ENCODE measurements at regions not wholly inside any gene's neighbourhood (a gene's known extent, or its start where the extent isn't known, plus 50 kb on each side); places are given as distances from the start of the nearest gene placed in this dataset.

DNA sequence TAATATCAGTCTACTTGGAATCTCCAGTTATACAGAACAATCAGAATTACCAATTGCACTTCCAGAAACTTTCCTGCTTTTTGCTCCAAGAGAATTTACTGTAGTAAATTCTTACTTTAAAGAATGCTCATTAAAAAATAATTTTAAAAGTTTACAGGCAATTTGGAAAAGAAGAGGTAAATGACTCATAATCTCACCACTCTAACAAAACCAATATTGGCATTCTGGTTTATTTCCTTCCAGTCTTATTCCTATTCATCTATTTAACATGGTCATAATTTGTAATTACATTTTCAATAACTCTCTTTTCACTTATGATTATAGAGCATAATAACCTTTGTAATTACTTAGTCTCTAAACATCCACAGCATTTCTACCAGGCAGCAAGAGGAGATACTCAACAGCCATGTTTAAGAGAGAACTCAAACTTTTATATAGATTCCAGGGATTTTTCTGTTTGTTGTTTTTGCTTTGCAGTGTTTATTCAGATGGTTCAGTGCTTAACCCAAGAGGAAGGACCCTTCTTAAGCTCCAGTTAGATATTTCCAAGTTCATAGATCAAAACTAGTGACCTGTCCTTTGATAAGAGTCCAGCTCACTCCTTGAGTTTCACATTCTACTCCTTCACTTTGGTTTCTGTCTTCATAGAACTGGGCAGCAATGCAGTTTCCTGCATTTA, 464.7 kb downstream of the TXNL1 start:
- no peak overlapping the region for H3K4me3 ChIP-seq (ENCODE audit: low read depth, low read length)

DNA sequence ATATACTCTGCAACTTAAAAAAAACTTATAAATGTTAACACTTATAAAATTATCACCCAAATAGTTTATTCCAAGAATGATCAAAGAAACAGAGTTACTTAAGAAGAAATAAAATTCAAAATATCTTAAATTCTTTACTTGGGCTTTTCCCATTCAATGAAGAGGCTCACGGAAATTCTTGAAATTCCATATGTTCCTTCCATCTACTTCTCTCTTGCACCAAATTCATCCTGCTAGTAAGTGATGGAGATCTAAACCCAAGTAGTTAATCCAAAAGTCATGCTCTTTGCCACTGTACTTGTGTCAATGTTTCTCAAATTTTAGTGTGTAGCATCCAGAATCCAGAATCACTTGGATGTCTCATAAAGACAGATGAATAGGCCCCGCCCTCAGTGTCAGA, 465.9 kb downstream of the TXNL1 start:
- H3K27me3 ChIP-seq (ENCODE audit: control insufficient read depth, insufficient read depth, low read length) = no peaks in the 10 kb centered on the region
- H3K36me3 ChIP-seq (ENCODE audit: control insufficient read depth, insufficient read depth, low read length) = no peaks in the 10 kb centered on the region
- H3K9me3 ChIP-seq (ENCODE audit: control insufficient read depth, insufficient read depth, low read length) = no peaks in the 10 kb centered on the region
- H3K4me1 ChIP-seq (ENCODE audit: control insufficient read depth, insufficient read depth, low read length) = no peaks in the 10 kb centered on the region
- H3K9ac ChIP-seq (ENCODE audit: low read depth, low read length) = no peak overlapping the region
- H3K4me3 ChIP-seq (ENCODE audit: low read depth, low read length) = no peak overlapping the region

More for the DNA sequence above, 464.7 kb downstream of the TXNL1 start:
- no peaks in the 10 kb centered on the region for H3K4me1 ChIP-seq (ENCODE audit: control insufficient read depth, insufficient read depth, low read length)
- H3K27me3 ChIP-seq (ENCODE audit: control insufficient read depth, insufficient read depth, low read length) = no peaks in the 10 kb centered on the region
- H3K9ac ChIP-seq (ENCODE audit: low read depth, low read length) = no peak overlapping the region
- no peaks in the 10 kb centered on the region for H3K36me3 ChIP-seq (ENCODE audit: control insufficient read depth, insufficient read depth, low read length)
- H3K9me3 ChIP-seq (ENCODE audit: control insufficient read depth, insufficient read depth, low read length) = no peaks in the 10 kb centered on the region

DNA sequence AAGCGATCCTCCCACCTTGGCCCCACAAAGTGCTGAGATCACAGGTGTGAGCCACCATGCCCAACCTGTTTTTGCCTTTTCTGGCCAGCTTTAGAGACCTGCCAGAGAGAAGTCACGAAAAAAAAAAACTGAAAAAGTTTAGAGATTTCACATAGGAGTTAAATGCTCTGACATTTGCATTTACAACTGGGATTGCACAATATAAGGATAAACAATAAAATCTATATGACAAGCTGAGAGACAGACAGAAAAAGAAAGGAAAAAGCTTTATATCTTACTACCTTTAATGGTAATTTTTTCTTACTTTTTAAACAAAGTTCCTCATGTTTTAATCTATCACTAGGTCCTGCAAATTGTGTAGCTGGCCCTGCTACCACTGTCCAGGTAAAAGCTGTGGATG, 466.5 kb downstream of the TXNL1 start:
- Histone ChIP-seq H3K36me3 (ENCODE audit: control insufficient read depth, insufficient read depth, low read length) (no peaks in the 10 kb centered on the region), H3K4me3 (ENCODE audit: low read depth, low read length) (no peak overlapping the region), H3K9me3 (ENCODE audit: control insufficient read depth, insufficient read depth, low read length) (no peaks in the 10 kb centered on the region), H3K9ac (ENCODE audit: low read depth, low read length) (no peak overlapping the region), H3K4me1 (ENCODE audit: control insufficient read depth, insufficient read depth, low read length) (no peaks in the 10 kb centered on the region), H3K27me3 (ENCODE audit: control insufficient read depth, insufficient read depth, low read length) (no peaks in the 10 kb centered on the region)

DNA sequence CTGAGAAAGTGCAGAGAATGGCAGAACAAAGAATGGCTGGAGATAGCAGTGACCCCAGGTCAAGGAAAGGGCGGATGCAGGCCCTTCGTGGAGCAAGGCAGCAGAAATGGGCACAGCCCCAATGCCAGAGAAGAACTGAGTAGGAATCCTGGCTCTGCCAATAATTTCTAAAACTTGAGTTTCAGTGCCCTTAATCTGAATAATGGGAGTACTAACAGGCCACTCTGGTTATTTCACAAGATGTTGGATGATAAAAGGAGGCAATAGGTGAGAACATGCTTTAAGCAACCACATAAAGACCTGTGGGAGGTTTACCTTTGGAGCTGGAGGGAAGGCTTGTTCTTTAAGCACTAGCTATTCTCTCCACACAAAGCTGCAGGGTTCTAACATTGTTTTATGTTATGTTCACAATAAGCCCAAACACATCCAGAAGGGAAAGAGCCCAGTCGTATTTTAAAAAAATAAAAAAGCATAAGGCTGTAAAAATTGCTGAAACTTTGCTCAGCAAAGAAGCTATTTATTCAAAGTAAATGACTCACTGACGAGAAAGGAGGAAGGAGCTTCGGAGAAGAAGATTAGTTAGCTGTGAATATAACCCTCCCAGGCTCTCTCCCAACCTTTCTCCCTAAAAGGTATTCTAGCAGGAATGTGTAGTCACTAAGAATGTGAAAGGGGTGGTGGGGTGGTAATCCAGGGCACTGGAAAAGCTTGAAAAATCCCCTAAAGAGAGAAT, 470.2 kb downstream of the TXNL1 start:
- Histone ChIP-seq H3K4me3 (ENCODE audit: low read depth, low read length) (no peak overlapping the region), H3K9ac (ENCODE audit: low read depth, low read length) (no peak overlapping the region), H3K27me3 (ENCODE audit: control insufficient read depth, insufficient read depth, low read length) (no peaks in the 10 kb centered on the region), H3K9me3 (ENCODE audit: control insufficient read depth, insufficient read depth, low read length) (no peaks in the 10 kb centered on the region), H3K36me3 (ENCODE audit: control insufficient read depth, insufficient read depth, low read length) (no peaks in the 10 kb centered on the region), H3K4me1 (ENCODE audit: control insufficient read depth, insufficient read depth, low read length) (no peaks in the 10 kb centered on the region)

DNA sequence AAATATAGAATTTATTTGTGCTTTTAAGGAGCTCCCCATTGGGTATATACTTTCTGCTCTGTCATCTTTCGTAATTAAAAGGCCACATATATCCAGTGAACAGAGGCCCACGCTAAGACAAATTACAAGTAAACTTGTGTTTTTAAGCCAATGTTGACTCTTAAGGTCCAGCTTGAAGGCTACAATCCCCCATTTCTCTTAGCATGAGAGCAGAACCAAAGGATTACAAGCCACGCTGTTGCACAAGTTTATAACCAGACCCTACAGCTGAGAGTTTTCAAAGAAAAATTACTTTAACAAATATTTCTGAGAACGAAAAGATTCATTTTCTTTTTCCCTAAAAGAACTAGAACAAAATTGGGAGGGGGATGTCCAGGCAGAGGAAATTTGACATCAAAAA, 471.0 kb downstream of the TXNL1 start:
- Histone ChIP-seq H3K4me3 (ENCODE audit: low read depth, low read length) (no peak overlapping the region), H3K9me3 (ENCODE audit: control insufficient read depth, insufficient read depth, low read length) (no peaks in the 10 kb centered on the region), H3K4me1 (ENCODE audit: control insufficient read depth, insufficient read depth, low read length) (no peaks in the 10 kb centered on the region), H3K9ac (ENCODE audit: low read depth, low read length) (no peak overlapping the region), H3K36me3 (ENCODE audit: control insufficient read depth, insufficient read depth, low read length) (no peaks in the 10 kb centered on the region), H3K27me3 (ENCODE audit: control insufficient read depth, insufficient read depth, low read length) (no peaks in the 10 kb centered on the region)

GRCh38 chr18:56166914-56167313, 471.5 kb downstream of the TXNL1 start:
- Histone ChIP-seq H3K9me3 (ENCODE audit: control insufficient read depth, insufficient read depth, low read length) (no peaks in the 10 kb centered on the region), H3K27me3 (ENCODE audit: control insufficient read depth, insufficient read depth, low read length) (no peaks in the 10 kb centered on the region), H3K9ac (ENCODE audit: low read depth, low read length) (no peak overlapping the region), H3K36me3 (ENCODE audit: control insufficient read depth, insufficient read depth, low read length) (no peaks in the 10 kb centered on the region), H3K4me3 (ENCODE audit: low read depth, low read length) (no peak overlapping the region), H3K4me1 (ENCODE audit: control insufficient read depth, insufficient read depth, low read length) (no peaks in the 10 kb centered on the region)

DNA sequence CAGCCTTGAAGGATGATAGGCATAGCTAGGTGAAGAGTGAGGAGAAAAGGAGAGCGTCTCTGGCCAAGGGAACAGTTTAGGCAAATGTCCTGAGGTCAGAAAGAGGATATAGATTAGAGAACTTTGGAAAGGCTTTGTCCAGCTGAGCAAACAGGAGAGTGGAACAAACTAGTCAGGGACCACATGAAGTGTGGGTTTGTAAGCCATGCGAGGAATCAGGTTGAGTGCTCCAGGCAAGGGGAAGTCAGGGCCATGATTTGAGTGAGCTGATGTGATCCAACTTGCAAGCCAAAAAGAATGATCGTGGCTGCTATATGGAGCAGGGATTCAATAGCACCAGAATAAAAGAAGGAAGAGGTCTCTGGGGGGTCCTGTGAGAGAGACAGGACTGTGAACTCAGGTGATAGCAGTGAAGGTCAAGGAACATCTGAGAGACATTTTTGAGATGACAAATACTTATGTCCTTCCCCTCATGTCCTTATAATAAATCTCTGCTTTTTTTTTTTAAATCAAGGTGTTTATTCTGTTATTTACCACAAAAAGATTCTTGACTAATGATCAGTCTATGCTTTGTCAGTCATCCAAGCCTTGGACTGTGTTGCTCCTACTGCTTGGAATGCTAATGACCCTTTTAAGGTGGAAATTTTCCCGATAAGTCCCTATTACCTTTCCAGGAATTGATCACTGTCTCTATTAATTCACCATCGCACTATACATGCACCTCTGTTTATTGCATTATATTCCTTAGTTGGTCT, 472.6 kb downstream of the TXNL1 start:
- Histone ChIP-seq H3K9me3 (ENCODE audit: control insufficient read depth, insufficient read depth, low read length) (no peaks in the 10 kb centered on the region), H3K36me3 (ENCODE audit: control insufficient read depth, insufficient read depth, low read length) (no peaks in the 10 kb centered on the region), H3K27me3 (ENCODE audit: control insufficient read depth, insufficient read depth, low read length) (no peaks in the 10 kb centered on the region), H3K9ac (ENCODE audit: low read depth, low read length) (no peak overlapping the region), H3K4me1 (ENCODE audit: control insufficient read depth, insufficient read depth, low read length) (no peaks in the 10 kb centered on the region), H3K4me3 (ENCODE audit: low read depth, low read length) (no peak overlapping the region)

GRCh38 chr18:56162311-56163265, 475.8 kb downstream of the TXNL1 start:
- Histone ChIP-seq H3K9ac (ENCODE audit: low read depth, low read length) (no peak overlapping the region), H3K9me3 (ENCODE audit: control insufficient read depth, insufficient read depth, low read length) (no peaks in the 10 kb centered on the region), H3K36me3 (ENCODE audit: control insufficient read depth, insufficient read depth, low read length) (no peaks in the 10 kb centered on the region), H3K27me3 (ENCODE audit: control insufficient read depth, insufficient read depth, low read length) (no peaks in the 10 kb centered on the region), H3K4me3 (ENCODE audit: low read depth, low read length) (no peak overlapping the region), H3K4me1 (ENCODE audit: control insufficient read depth, insufficient read depth, low read length) (no peaks in the 10 kb centered on the region)

DNA sequence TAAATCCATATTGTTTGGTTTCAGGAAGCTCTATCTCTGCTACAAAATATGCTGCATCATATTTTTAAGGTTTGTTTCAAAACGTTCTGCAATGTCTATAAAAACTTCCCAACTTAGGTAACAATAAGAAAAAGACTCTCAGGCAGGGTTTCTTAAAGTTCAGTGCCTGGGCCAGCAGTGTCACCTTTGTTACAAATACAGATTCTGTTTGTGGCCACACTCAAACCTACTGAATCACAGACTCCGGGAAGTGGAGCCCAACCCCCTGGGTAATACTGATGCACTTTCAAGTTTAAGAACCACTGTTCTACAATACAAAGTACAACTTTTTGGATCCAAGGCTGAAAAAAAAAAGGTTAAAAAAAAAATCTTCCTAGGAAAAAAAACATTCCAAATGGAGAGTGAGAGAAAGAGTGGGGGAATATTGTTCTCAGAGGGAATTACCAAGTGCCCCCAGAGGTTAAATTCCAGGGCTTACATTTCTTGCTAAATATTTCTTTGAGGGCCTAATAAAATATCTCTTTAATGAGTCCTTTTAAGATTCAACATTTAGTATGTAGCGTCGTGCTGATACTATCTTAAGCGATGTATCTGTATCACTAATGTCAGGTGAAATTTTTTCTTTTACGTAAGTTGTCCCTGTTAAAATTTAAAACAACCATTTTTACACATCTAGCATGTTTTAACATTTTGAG, 476.7 kb downstream of the TXNL1 start:
- H3K9ac ChIP-seq (ENCODE audit: low read depth, low read length) = no peak overlapping the region
- no peaks in the 10 kb centered on the region for H3K4me1 ChIP-seq (ENCODE audit: control insufficient read depth, insufficient read depth, low read length)
- no peak overlapping the region for H3K4me3 ChIP-seq (ENCODE audit: low read depth, low read length)
- no peaks in the 10 kb centered on the region for H3K9me3 ChIP-seq (ENCODE audit: control insufficient read depth, insufficient read depth, low read length)
- H3K27me3 ChIP-seq (ENCODE audit: control insufficient read depth, insufficient read depth, low read length) = no peaks in the 10 kb centered on the region
- no peaks in the 10 kb centered on the region for H3K36me3 ChIP-seq (ENCODE audit: control insufficient read depth, insufficient read depth, low read length)

- H3K9ac ChIP-seq (ENCODE audit: low read depth, low read length) = no peak overlapping the region
- no peak overlapping the region for H3K4me3 ChIP-seq (ENCODE audit: low read depth, low read length)
- no peaks in the 10 kb centered on the region for H3K4me1 ChIP-seq (ENCODE audit: control insufficient read depth, insufficient read depth, low read length)
- H3K9me3 ChIP-seq (ENCODE audit: control insufficient read depth, insufficient read depth, low read length) = no peaks in the 10 kb centered on the region
- no peaks in the 10 kb centered on the region for H3K27me3 ChIP-seq (ENCODE audit: control insufficient read depth, insufficient read depth, low read length)
- H3K36me3 ChIP-seq (ENCODE audit: control insufficient read depth, insufficient read depth, low read length) = no peaks in the 10 kb centered on the region
Observed at GRCh38 chr18:56158676-56159075, 479.7 kb downstream of the TXNL1 start.

DNA sequence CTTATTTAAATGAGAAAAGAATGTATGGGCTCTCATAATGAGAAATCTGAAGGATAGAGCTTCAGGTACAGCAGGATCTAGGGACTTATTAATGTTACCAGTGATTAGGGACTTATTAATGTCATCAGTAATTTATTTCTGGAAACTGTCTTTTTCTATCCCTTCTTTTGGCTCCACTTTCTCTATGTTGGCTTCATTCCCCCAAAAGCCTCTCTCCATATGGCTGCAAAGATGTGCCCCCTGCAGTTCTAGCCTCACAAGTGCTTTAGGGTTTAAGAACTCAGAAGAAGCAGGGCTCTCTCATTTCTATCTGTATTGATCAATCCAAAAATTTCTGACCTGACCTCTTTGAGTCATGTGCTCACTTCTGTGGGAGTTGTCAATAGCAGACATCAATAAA, 480.9 kb downstream of the TXNL1 start:
- Histone ChIP-seq H3K36me3 (ENCODE audit: control insufficient read depth, insufficient read depth, low read length) (no peaks in the 10 kb centered on the region), H3K9ac (ENCODE audit: low read depth, low read length) (no peak overlapping the region), H3K27me3 (ENCODE audit: control insufficient read depth, insufficient read depth, low read length) (no peaks in the 10 kb centered on the region), H3K4me1 (ENCODE audit: control insufficient read depth, insufficient read depth, low read length) (no peaks in the 10 kb centered on the region), H3K4me3 (ENCODE audit: low read depth, low read length) (no peak overlapping the region), H3K9me3 (ENCODE audit: control insufficient read depth, insufficient read depth, low read length) (no peaks in the 10 kb centered on the region)
